GM12864 (cell line): ENCODE measurements at regions not wholly inside any gene's neighbourhood (a gene's known extent, or its start where the extent isn't known, plus 50 kb on each side); places are given as distances from the start of the nearest gene placed in this dataset.

Experiments
- DNase-seq: peaks from one replicate; pipeline ENCODE4 v3.0.0-alpha.2; 2011; ENCODE audit warnings: low read depth
- H3K4me3 ChIP-seq: 2 replicates; pipeline ENCODE4 v1.5.1; 2011; ENCODE audit warnings: mild to moderate bottlenecking, low read depth, low read length, control low read depth
- TF ChIP-seq, protein P1 (sequence below): IDR thresholded peaks from 2 replicates; pipeline ENCODE4 v1.5.1; 2011; ENCODE audit warnings: low read depth, mild to moderate bottlenecking, moderate library complexity, low read length, control low read depth, inconsistent platforms; ENCODE audit errors: missing control alignments

GRCh38 chr16:66231452-66232160 lies 134.9 kb upstream of the CDH5 start:
- no peak overlapping the region for H3K4me3 ChIP-seq
- no peak for DNase-seq
- TF ChIP-seq, protein P1, sequence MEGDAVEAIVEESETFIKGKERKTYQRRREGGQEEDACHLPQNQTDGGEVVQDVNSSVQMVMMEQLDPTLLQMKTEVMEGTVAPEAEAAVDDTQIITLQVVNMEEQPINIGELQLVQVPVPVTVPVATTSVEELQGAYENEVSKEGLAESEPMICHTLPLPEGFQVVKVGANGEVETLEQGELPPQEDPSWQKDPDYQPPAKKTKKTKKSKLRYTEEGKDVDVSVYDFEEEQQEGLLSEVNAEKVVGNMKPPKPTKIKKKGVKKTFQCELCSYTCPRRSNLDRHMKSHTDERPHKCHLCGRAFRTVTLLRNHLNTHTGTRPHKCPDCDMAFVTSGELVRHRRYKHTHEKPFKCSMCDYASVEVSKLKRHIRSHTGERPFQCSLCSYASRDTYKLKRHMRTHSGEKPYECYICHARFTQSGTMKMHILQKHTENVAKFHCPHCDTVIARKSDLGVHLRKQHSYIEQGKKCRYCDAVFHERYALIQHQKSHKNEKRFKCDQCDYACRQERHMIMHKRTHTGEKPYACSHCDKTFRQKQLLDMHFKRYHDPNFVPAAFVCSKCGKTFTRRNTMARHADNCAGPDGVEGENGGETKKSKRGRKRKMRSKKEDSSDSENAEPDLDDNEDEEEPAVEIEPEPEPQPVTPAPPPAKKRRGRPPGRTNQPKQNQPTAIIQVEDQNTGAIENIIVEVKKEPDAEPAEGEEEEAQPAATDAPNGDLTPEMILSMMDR = no peak

DNA sequence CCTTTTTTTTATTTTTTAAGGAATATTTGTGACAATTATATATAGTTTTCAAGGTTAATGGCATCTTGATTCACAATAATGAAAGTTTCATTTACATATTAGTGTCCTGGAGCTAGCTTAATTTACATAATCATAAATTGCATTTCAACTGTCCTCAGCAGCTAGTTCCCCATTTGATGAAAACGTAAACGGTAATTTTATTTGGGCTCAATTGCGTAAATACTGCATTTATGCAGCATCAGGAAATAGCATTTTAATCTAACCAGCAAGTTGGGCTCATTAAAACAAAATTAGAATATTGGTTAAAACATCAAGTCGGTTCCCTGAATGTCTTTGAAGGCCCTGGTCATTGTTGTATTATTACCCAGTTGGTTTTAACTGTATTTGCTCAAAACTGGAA lies 136.8 kb upstream of the CDH5 start:
- H3K4me3 ChIP-seq = no peak overlapping the region
- DNase-seq = no peak
- TF ChIP-seq, protein P1 = no peak

DNA sequence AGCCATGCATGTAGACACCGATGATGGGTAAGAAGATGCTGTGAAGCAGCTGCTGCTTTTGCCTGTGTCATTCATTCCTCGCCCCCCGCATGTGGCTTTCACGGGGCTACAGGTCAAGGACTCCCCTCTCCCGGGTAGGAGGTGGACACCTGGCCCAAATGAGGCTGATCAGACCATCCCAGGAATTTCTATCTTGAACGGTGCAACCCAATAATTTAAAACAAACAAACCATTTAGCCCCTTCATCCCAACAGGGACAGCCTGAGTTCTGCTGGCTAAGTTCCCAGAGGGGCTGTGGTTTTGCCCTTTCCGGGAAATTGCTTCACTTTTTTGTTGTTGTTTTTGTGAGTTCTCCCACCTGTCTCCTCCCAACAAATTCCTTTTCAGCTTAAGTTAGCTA lies 137.7 kb upstream of the CDH5 start:
- no peak for DNase-seq
- H3K4me3 ChIP-seq = no peak overlapping the region
- TF ChIP-seq, protein P1 = no peak

- H3K4me3 ChIP-seq = no peak overlapping the region
- DNase-seq = no peak
- TF ChIP-seq, protein P1 = no peak
Measured at GRCh38 chr16:66227766-66228530, 138.5 kb upstream of the CDH5 start.

DNA sequence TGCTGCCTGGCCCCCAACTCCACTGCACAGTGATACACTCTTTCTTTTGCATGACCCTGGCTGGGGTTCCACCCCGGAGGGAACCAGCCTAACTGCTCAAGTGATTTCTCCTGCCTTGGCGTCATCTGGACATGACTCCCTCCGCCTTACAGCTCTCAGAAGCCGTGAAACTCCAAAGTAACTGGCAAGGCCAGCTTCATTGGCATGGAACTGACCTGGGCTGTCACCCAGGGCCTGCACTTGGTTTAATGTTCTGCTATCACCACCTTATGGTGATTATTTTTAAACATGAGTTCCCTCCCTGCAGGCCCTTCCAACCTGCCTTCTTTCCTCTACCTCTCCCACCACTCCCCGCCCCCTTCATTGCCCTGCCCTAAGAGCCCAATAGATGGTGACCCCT lies 139.7 kb upstream of the CDH5 start:
- TF ChIP-seq, protein P1 = no peak

DNA sequence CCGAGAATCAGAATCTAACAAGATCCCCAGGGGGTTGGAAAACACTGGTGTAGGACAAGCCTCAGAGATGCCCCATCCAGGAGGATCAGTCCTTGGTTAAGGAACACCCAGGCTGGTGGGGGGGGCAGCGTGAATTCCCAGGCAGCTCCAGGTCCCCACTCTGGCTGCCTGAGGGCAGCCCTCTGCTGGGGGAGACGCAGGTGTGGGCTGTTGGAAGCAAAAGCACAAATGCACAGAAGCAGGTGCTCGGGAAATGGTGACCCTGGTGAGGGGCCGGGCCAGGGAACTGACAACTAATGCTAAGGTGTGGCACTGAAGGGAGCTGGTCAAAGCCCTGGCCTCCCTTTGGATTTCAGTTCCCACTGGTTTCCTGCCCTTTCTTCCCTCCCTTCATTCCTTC lies 140.8 kb upstream of the CDH5 start:
- no peak overlapping the region for H3K4me3 ChIP-seq
- DNase-seq = no peak
- TF ChIP-seq, protein P1 = no peak

More for the DNA sequence above, 139.7 kb upstream of the CDH5 start:
- no peak overlapping the region for H3K4me3 ChIP-seq
- DNase-seq = no peak
